ENCODE measurements at regions not wholly inside any gene's neighbourhood (a gene's known extent, or its start where the extent isn't known, plus 50 kb on each side); places are given as distances from the start of the nearest gene placed in this dataset.

DNA sequence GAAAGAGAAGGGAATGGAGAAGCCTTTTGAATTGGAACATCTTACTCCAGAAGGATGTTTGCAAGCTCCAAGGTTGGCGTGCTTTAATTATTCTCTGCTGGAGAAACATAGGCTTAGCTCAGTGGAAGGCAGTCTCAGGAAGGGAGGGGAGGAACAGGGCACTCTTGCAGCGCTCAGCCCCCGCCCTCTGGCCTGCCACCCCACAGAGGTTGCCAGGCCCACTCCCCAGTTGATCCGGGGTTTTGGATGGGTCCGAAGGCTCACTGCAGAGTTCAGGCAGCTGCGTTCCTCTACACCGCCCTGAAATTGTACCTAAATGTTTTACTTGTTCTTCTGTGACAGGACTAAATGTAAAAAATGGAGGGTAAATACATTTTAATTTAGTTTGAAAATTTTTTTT, 155.2 kb upstream of the DTNBP1 start:
- TF ChIP-seq, protein P1, sequence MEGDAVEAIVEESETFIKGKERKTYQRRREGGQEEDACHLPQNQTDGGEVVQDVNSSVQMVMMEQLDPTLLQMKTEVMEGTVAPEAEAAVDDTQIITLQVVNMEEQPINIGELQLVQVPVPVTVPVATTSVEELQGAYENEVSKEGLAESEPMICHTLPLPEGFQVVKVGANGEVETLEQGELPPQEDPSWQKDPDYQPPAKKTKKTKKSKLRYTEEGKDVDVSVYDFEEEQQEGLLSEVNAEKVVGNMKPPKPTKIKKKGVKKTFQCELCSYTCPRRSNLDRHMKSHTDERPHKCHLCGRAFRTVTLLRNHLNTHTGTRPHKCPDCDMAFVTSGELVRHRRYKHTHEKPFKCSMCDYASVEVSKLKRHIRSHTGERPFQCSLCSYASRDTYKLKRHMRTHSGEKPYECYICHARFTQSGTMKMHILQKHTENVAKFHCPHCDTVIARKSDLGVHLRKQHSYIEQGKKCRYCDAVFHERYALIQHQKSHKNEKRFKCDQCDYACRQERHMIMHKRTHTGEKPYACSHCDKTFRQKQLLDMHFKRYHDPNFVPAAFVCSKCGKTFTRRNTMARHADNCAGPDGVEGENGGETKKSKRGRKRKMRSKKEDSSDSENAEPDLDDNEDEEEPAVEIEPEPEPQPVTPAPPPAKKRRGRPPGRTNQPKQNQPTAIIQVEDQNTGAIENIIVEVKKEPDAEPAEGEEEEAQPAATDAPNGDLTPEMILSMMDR (IDR thresholded peaks at IDR 0.05), result no peak
- no peak for TF ChIP-seq SIN3A (IDR thresholded peaks at IDR 0.05; ENCODE audit: borderline replicate concordance, insufficient read depth, low read depth, low read length)

Measured in Panc1 (cell line).